WTC11 (cell line): ENCODE measurements at regions not wholly inside any gene's neighbourhood (a gene's known extent, or its start where the extent isn't known, plus 50 kb on each side); places are given as distances from the start of the nearest gene placed in this dataset.
A peak's percentile ranks its signal among the peaks of the same experiment; 100 is the strongest.

Experiments used
- ATAC-seq: fragments of 200-7000 bp; cut with Tn5 transposase; 2 replicates; pipeline ENCODE4 v1.10.0; 2021; ENCODE audit warnings: mild to moderate bottlenecking, moderate library complexity
- CTCF ChIA-PET: fragments of 300-600 bp; sonication (Branson Sonifier 250); formaldehyde crosslinking; loops from one replicate; lab custom pipeline; 2021; ENCODE audit warnings: antibody characterized with exemption; lab: Charles Lee
- POLR2A ChIA-PET: fragments of 350-600 bp; sonication (Branson Sonifier 250); formaldehyde crosslinking; loops from one replicate; lab custom pipeline; 2021; ENCODE audit warnings: antibody characterized with exemption; lab: Charles Lee
- DNase-seq: peaks from one replicate; pipeline ENCODE4 v3.0.0; 2021; ENCODE audit warnings: low spot score
- H3K27ac Mint-ChIP-seq: 2 replicates; pipeline ENCODE4 v1.8.0; 2021; ENCODE audit warnings: mixed read lengths
- H3K27me3 Mint-ChIP-seq: 2 replicates; pipeline ENCODE4 v1.8.0; 2021; ENCODE audit warnings: low read depth, mild to moderate bottlenecking, moderate library complexity, mixed read lengths
- H3K36me3 Mint-ChIP-seq: 2 replicates; pipeline ENCODE4 v1.8.0; 2021; ENCODE audit warnings: mixed read lengths
- H3K4me1 Mint-ChIP-seq: 2 replicates; pipeline ENCODE4 v1.8.0; 2022; ENCODE audit warnings: mixed read lengths
- H3K4me3 Mint-ChIP-seq: 2 replicates; pipeline ENCODE4 v1.8.0; 2021; ENCODE audit warnings: mild to moderate bottlenecking, moderate library complexity, mixed read lengths
- H3K9me3 Mint-ChIP-seq: 2 replicates; pipeline ENCODE4 v1.8.0; 2021; ENCODE audit warnings: mixed read lengths
- CREM ChIP-seq: sonication (generic); formaldehyde crosslinking; IDR thresholded peaks from 2 replicates; pipeline ENCODE4 v1.8.1; 2022; ENCODE audit warnings: mild to moderate bottlenecking, missing genetic modification reagents, moderate library complexity
- GRHL2 ChIP-seq: fragments of 250-450 bp; sonication (Bioruptor Pico); IDR thresholded peaks from 2 replicates; pipeline ENCODE4 v1.8.0; 2022; ENCODE audit warnings: mild to moderate bottlenecking, moderate library complexity; ENCODE audit not compliant: insufficient replicate concordance, severe bottlenecking
- NFE2L1 ChIP-seq: sonication (generic); formaldehyde crosslinking; IDR thresholded peaks from 2 replicates; pipeline ENCODE4 v1.8.1; 2023; ENCODE audit warnings: missing genetic modification reagents
- SP1 ChIP-seq: sonication (generic); formaldehyde crosslinking; conservative IDR thresholded peaks from 2 replicates; pipeline ENCODE4 v1.8.1; 2022; ENCODE audit warnings: missing genetic modification reagents
- STAT6 ChIP-seq: sonication (generic); formaldehyde crosslinking; conservative IDR thresholded peaks from 2 replicates; pipeline ENCODE4 v1.8.1; 2023; ENCODE audit warnings: mild to moderate bottlenecking, low read depth, missing genetic modification reagents, moderate library complexity
- ZBTB43 ChIP-seq: sonication (generic); formaldehyde crosslinking; IDR thresholded peaks from 2 replicates; pipeline ENCODE4 v1.8.1; 2023; ENCODE audit warnings: mild to moderate bottlenecking, missing genetic modification reagents
- ZNF396 ChIP-seq: fragments of 250-450 bp; sonication (Bioruptor Pico); IDR thresholded peaks from 2 replicates; pipeline ENCODE4 v1.8.0; 2021; ENCODE audit warnings: mild to moderate bottlenecking, moderate library complexity, borderline replicate concordance
- ZNF423 ChIP-seq: fragments of 250-450 bp; sonication (Bioruptor Pico); IDR thresholded peaks from 2 replicates; pipeline ENCODE4 v2.1.2; 2022; ENCODE audit warnings: mild to moderate bottlenecking, moderate library complexity
- ZNF512 ChIP-seq: sonication (generic); formaldehyde crosslinking; IDR thresholded peaks from 2 replicates; pipeline ENCODE4 v1.8.1; 2022; ENCODE audit warnings: missing genetic modification reagents, borderline replicate concordance
- TF ChIP-seq, protein P1 (sequence below): fragments of 250-450 bp; sonication (Bioruptor Pico); IDR thresholded peaks from 2 replicates; pipeline ENCODE4 v1.8.0; 2021; ENCODE audit warnings: mild to moderate bottlenecking
- TF ChIP-seq, protein P2 (sequence below): sonication (generic); formaldehyde crosslinking; IDR thresholded peaks from 2 replicates; pipeline ENCODE4 v1.8.1; 2023; ENCODE audit warnings: mild to moderate bottlenecking, missing genetic modification reagents
- TF ChIP-seq, protein P3 (sequence below): sonication (generic); formaldehyde crosslinking; IDR thresholded peaks from 2 replicates; pipeline ENCODE4 v1.8.0; 2023; ENCODE audit warnings: missing genetic modification reagents

GRCh38 chr5:114062932-114063867, 298.7 kb upstream of the KCNN2 start:
- H3K36me3 Mint-ChIP-seq: no peaks in the 10 kb centered on the region
- ChIA-PET CTCF (interaction anchor here (0.6 to 1.7 kb wide), 8 partner anchors 8 to 725 kb away, joined by 3 to 7 read pairs (median 4); no protein-coding TSS in a partner anchor), POLR2A (no interaction called here)
- H3K4me3 Mint-ChIP-seq: no peak overlapping the region
- TF ChIP-seq, protein P1, sequence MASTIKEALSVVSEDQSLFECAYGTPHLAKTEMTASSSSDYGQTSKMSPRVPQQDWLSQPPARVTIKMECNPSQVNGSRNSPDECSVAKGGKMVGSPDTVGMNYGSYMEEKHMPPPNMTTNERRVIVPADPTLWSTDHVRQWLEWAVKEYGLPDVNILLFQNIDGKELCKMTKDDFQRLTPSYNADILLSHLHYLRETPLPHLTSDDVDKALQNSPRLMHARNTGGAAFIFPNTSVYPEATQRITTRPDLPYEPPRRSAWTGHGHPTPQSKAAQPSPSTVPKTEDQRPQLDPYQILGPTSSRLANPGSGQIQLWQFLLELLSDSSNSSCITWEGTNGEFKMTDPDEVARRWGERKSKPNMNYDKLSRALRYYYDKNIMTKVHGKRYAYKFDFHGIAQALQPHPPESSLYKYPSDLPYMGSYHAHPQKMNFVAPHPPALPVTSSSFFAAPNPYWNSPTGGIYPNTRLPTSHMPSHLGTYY (CRISPR knock-in tag): no peak
- no peaks in the 10 kb centered on the region for H3K27me3 Mint-ChIP-seq
- peaks cover 16% of the 10 kb centered on the region for H3K4me1 Mint-ChIP-seq
- peak; percentile 77 for ATAC-seq
- no peaks in the 10 kb centered on the region for H3K9me3 Mint-ChIP-seq
- peak overlapping the region; percentile 50 for H3K27ac Mint-ChIP-seq
- DNase-seq: no peak

DNA sequence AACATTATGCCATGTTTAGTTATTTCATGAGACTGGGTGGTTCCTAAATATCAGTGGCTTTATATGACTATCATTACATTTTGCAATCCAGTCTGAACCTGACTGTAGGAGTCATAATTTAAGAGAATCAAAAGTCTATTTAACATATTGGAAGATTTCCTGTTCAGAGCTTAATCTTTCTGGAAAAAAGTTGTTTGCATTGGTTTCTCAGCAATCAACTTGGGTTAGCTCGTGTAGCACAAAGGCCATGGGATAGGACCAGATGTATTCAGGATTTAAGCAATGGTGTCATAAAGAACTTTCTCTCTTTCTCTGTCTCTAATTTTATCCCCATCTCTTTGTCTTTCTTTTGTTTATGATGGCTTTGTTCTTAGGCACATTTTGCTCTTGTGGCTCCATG, 296.0 kb upstream of the KCNN2 start:
- Mint-ChIP-seq H3K9me3 (no peaks in the 10 kb centered on the region), H3K27me3 (no peaks in the 10 kb centered on the region), H3K4me1 (peaks cover 25% of the 10 kb centered on the region), H3K27ac (no peak overlapping the region), H3K36me3 (no peaks in the 10 kb centered on the region), H3K4me3 (no peak overlapping the region)
- ChIA-PET POLR2A (no interaction called here), CTCF (interaction anchor here (0.5 to 1.6 kb wide), 5 partner anchors 10 to 923 kb away, joined by 3 to 10 read pairs (median 3); no protein-coding TSS in a partner anchor)
- no peak for ATAC-seq
- TF ChIP-seq, protein P2, sequence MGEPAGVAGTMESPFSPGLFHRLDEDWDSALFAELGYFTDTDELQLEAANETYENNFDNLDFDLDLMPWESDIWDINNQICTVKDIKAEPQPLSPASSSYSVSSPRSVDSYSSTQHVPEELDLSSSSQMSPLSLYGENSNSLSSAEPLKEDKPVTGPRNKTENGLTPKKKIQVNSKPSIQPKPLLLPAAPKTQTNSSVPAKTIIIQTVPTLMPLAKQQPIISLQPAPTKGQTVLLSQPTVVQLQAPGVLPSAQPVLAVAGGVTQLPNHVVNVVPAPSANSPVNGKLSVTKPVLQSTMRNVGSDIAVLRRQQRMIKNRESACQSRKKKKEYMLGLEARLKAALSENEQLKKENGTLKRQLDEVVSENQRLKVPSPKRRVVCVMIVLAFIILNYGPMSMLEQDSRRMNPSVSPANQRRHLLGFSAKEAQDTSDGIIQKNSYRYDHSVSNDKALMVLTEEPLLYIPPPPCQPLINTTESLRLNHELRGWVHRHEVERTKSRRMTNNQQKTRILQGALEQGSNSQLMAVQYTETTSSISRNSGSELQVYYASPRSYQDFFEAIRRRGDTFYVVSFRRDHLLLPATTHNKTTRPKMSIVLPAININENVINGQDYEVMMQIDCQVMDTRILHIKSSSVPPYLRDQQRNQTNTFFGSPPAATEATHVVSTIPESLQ (CRISPR knock-in tag): no peak
- TF ChIP-seq ZNF512: no peak
- TF ChIP-seq SP1 (CRISPR knock-in tag): no peak
- TF ChIP-seq GRHL2 (CRISPR knock-in tag): no peak
- DNase-seq: no peak

DNA sequence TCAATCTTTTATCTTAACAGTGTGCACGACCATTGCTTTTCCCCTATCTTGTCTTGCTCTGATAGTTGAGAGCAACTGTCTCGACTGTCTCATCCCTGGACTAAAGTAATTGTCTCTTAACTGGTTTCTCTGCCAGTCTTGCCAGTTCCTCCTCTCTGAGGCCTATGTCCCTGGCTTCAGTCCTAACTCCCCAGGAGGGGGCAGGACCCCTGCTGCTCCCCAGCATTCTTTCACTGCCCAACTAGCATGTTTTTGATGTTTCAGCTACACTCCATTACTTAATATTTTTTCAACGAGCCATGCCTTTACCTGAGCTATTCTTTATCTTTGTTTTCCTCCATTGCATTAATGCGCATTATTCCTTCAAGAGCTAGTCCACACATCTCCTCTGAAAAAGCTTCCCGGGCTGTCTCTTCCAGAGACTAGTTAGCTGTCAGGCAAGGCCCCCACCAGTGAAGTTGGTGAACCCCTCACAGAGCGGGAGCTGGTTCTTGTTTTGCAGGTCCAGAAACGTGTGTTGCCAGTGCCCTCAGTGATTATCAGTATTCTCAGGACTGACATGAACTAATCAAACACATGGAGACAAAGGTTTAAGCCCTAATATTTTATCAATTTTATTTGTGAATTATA, 291.7 kb upstream of the KCNN2 start:
- CTCF ChIA-PET: interaction anchor here (1.0 kb wide), 2 partner anchors 14 to 377 kb away, joined by 3 read pairs; no protein-coding TSS in a partner anchor
- Mint-ChIP-seq H3K4me1 (peaks cover 14% of the 10 kb centered on the region), H3K4me3 (no peak overlapping the region), H3K27ac (peak overlapping the region; percentile 20; the same call in 1 of the 2 replicates), H3K27me3 (no peaks in the 10 kb centered on the region), H3K9me3 (no peaks in the 10 kb centered on the region), H3K36me3 (no peaks in the 10 kb centered on the region)
- POLR2A ChIA-PET: no interaction called here
- DNase-seq (peak; percentile 30), ATAC-seq (no peak)
- TF ChIP-seq, protein P3, sequence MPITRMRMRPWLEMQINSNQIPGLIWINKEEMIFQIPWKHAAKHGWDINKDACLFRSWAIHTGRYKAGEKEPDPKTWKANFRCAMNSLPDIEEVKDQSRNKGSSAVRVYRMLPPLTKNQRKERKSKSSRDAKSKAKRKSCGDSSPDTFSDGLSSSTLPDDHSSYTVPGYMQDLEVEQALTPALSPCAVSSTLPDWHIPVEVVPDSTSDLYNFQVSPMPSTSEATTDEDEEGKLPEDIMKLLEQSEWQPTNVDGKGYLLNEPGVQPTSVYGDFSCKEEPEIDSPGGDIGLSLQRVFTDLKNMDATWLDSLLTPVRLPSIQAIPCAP (CRISPR knock-in tag): no peak
- TF ChIP-seq ZNF423 (CRISPR knock-in tag): peak; percentile 62
- no peak for TF ChIP-seq ZNF396 (CRISPR knock-in tag)

GRCh38 chr5:114089259-114089658, 272.6 kb upstream of the KCNN2 start:
- CTCF ChIA-PET: no interaction called here
- Mint-ChIP-seq H3K27ac (no peak overlapping the region), H3K27me3 (no peaks in the 10 kb centered on the region), H3K4me3 (no peak overlapping the region), H3K4me1 (peaks cover 15% of the 10 kb centered on the region), H3K9me3 (peaks cover 41% of the 10 kb centered on the region), H3K36me3 (peaks cover 33% of the 10 kb centered on the region)
- ATAC-seq: no peak
- no peak for DNase-seq
- POLR2A ChIA-PET: no interaction called here
- no peak for TF ChIP-seq ZBTB43
- TF ChIP-seq STAT6 (CRISPR knock-in tag): no peak
- TF ChIP-seq NFE2L1 (CRISPR knock-in tag): no peak
- no peak for TF ChIP-seq SP1 (CRISPR knock-in tag)
- TF ChIP-seq CREM (CRISPR knock-in tag): no peak
